ENCODE measurements at regions not wholly inside any gene's neighbourhood (a gene's known extent, or its start where the extent isn't known, plus 50 kb on each side); places are given as distances from the start of the nearest gene placed in this dataset.

GRCh38 chr4:24265989-24266388 lies 318.4 kb downstream of the DHX15 start:
- TF ChIP-seq CTCF (conservative IDR thresholded peaks at IDR 0.05): no peak
- no peak for TF ChIP-seq ZFX (IDR thresholded peaks at IDR 0.05)
